Activated T-cell treated with anti-CD3 and anti-CD28 coated beads, Interleukin-2, amount 50 U/mL, for 72 hours (primary cell): ENCODE measurements at regions not wholly inside any gene's neighbourhood (a gene's known extent, or its start where the extent isn't known, plus 50 kb on each side); places are given as distances from the start of the nearest gene placed in this dataset.

Experiments used
- ATAC-seq, 2 donors: fragments of 150-1000 bp; cut with Tn5 transposase; replicated peaks in 1 of 2; 2 replicates each; pipeline ENCODE4 v1.10.0; 2021; ENCODE audit warnings: moderate library complexity in 2 of 2, mild to moderate bottlenecking in 1 of 2
- DNase-seq, 2 donors: peaks; one replicate each; pipeline ENCODE4 v3.0.0; 2021 to 2022; ENCODE audit warnings: mixed read lengths in 1 of 2
- H3K27ac Mint-ChIP-seq: one replicate; pipeline ENCODE4 v1.8.0; 2022; ENCODE audit warnings: mild to moderate bottlenecking, moderate library complexity, mixed read lengths
- H3K27me3 Mint-ChIP-seq: one replicate; pipeline ENCODE4 v1.8.0; 2022; ENCODE audit warnings: low read depth, mixed read lengths
- H3K36me3 Mint-ChIP-seq, 2 donors: one replicate each; pipeline ENCODE4 v1.8.0; 2022; ENCODE audit warnings: mixed read lengths in 2 of 2, mild to moderate bottlenecking in 1 of 2; ENCODE audit not compliant: insufficient read depth in 2 of 2
- H3K4me1 Mint-ChIP-seq: one replicate; pipeline ENCODE4 v1.8.0; 2022; ENCODE audit warnings: low read depth, mixed read lengths
- H3K4me3 Mint-ChIP-seq, 2 donors: one replicate each; pipeline ENCODE4 v1.8.0; 2022; ENCODE audit warnings: mild to moderate bottlenecking in 2 of 2, mixed read lengths in 2 of 2, moderate library complexity in 2 of 2
- H3K9me3 Mint-ChIP-seq, 2 donors: one replicate each; pipeline ENCODE4 v1.8.0; 2022; ENCODE audit warnings: mixed read lengths in 2 of 2

DNA sequence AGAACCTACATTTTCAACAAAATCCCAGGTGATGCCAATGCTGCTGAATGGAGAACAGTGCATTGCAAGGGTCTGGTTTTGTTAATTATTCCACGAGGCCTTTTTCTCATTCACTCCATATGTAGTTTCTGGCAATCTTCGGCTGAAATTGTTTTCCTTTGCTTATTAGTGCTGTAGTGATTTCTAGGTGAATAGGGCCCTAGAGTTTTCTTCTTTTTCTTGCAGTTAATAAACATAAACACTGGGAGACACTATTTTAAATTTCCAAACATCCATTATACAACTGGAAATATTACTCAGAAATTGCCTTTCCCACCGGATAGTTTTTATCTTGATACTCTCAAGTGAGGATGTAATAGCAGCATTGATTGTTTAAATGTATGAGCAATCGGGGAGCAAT is 435.6 kb downstream of the XPNPEP1 start:
- ATAC-seq (no peak), DNase-seq (no peak)
- Mint-ChIP-seq H3K4me3 (no peak overlapping the region), H3K4me1 (no peaks in the 10 kb centered on the region), H3K9me3 (peaks cover 0 to 3% of the 10 kb centered on the region in 2 donors), H3K27ac (no peak overlapping the region), H3K27me3 (no peaks in the 10 kb centered on the region), H3K36me3 (no peaks in the 10 kb centered on the region)

DNA sequence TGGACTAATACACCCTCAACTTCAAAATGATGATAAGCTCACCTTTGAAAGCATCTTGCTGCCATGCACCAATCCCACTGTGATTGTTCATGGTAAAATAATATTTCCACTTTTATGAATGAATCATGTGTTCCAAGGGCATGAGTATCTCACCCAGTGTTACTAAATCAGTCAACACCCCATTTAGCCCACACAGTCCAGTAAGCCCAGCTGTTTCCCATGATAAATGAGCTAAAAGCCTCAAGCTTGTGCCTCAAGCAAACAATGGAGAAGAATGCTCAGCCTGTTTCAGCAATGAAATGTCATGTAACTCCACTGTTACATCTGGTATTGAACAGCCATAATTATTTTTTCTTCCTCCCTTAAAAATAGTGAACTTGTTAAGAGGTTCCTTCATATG is 442.5 kb downstream of the XPNPEP1 start:
- ATAC-seq (no peak), DNase-seq (no peak)
- Mint-ChIP-seq H3K4me3 (no peak overlapping the region), H3K4me1 (no peaks in the 10 kb centered on the region), H3K9me3 (no peaks in the 10 kb centered on the region), H3K27me3 (peaks cover 5% of the 10 kb centered on the region), H3K27ac (no peak overlapping the region), H3K36me3 (no peaks in the 10 kb centered on the region)

DNA sequence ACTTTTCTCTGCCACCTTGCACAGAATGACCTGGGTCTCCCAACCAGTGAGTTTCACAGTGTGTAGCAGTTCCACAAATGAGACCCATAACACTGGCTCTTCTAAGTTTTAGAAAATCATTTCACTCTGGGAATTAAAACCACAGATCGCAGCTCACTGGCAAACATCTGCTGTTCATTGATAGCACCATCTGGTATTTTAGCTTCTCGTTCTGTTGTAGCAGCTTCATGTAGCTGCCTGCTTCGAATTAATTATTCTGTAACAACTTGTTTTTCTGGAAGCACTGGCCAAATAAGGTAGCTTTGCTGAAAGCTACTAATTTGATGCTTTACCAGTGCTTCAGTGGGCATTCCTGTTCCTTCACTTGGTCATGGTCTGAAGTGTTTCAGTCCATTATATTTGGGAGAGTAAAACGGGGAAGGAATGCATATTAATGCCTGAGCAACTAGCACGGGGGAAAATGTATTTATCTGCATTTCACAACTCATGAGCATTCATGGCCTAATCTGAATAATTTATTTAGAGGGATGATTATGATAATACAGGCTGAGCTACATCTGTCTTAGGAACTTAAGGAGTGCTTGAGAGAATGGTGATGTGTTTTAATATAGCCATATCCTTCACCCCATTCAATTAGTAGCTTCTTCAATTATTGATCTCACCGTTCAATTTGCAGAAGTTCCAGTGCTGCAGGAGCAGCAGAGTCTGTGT is 447.4 kb downstream of the XPNPEP1 start:
- Mint-ChIP-seq H3K4me3 (no peak overlapping the region), H3K36me3 (no peaks in the 10 kb centered on the region), H3K27me3 (peaks cover 5% of the 10 kb centered on the region), H3K4me1 (no peaks in the 10 kb centered on the region), H3K27ac (no peak overlapping the region), H3K9me3 (no peaks in the 10 kb centered on the region)
- ATAC-seq: no peak
- DNase-seq: no peak

DNA sequence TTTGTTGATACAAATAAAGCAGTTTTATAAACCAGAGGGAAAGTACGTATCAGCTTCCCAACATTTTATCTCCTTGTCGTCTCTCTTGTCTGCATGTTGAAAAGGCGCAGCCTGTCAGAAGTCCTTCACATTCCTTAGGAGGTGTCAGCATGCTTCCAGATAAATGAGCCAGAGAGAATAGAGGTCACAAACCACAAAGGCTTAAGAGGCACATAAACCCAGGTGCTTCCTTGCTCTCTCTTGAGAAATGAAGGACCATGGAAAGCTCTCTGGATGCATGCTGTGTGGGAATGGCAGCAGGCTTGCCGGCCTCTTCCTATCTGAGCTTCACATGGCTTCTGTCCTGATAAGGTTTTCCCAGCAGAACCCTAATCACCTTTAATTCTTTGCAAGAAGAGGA is 448.5 kb downstream of the XPNPEP1 start:
- peaks cover 5% of the 10 kb centered on the region for H3K27me3 Mint-ChIP-seq
- DNase-seq (no peak), ATAC-seq (no peak)
- no peaks in the 10 kb centered on the region for H3K4me1 Mint-ChIP-seq
- no peak overlapping the region for H3K27ac Mint-ChIP-seq
- H3K36me3 Mint-ChIP-seq: no peaks in the 10 kb centered on the region
- H3K9me3 Mint-ChIP-seq: no peaks in the 10 kb centered on the region
- H3K4me3 Mint-ChIP-seq: no peak overlapping the region

DNA sequence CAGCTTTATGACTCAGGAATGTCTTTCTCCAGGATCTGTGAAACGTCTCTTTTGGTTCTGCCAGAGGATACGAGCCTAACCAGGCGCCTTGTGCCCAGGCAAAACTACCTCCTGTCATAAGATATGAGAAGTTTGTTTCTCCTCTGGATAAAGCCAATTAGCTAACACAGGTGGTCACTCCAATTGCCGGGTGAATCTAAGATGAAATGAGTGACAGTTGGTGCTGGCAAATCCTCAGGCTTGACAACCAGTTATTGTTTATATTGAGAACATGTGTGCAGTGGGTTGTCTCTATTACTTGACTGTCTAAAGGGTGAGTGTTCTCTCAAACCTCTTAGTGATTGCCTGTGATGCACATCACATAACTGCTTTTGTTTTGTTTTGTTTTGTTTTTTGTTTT is 449.1 kb downstream of the XPNPEP1 start:
- Mint-ChIP-seq H3K27ac (no peak overlapping the region), H3K4me3 (no peak overlapping the region), H3K9me3 (no peaks in the 10 kb centered on the region), H3K36me3 (no peaks in the 10 kb centered on the region), H3K27me3 (peaks cover 5% of the 10 kb centered on the region), H3K4me1 (no peaks in the 10 kb centered on the region)
- DNase-seq: no peak
- ATAC-seq: no peak

DNA sequence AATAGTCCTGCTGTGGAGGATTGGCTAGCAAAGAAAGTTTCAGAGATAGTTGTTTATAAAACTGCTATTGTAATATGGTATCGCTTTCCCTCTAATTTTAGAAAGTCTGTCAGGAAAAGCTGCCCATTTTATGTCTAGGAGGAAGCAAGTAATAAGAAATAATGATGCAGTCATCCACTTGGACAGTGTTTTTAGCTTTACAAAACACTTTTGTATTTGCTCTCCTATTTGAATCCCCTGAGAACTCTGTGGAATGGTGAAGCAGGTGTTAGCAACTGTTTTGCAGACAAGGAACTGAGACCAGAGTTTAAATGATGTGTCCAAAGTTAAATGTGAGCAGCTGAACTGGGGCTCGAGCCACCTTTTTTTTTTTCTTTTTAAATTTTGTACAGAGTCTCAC is 455.8 kb downstream of the XPNPEP1 start:
- Mint-ChIP-seq H3K9me3 (no peaks in the 10 kb centered on the region), H3K27ac (no peak overlapping the region), H3K36me3 (no peaks in the 10 kb centered on the region), H3K4me3 (no peak overlapping the region), H3K27me3 (no peaks in the 10 kb centered on the region), H3K4me1 (no peaks in the 10 kb centered on the region)
- ATAC-seq (no peak), DNase-seq (no peak)

DNA sequence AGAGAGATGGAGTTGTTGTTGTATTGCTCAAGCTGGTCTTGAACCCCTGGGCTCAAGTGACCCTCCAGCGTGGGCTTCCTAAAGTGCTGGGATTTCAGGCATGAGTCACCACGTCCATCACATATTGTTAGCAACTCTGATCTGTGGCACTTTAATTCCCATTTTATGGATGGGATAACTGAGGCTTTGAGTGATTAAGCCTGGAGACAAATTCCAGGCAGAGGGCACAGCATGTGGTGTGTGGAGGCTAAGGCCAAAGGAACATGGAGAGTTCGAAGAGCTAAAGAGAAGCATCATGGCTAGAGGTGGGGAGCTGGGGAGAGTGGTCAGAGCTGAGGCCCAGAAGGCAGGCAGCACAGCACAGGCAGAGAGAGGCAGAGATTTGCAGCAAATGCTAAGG is 458.4 kb downstream of the XPNPEP1 start:
- Mint-ChIP-seq H3K27ac (no peak overlapping the region), H3K9me3 (peaks cover 0 to 2% of the 10 kb centered on the region in 2 donors), H3K27me3 (no peaks in the 10 kb centered on the region), H3K4me1 (no peaks in the 10 kb centered on the region), H3K4me3 (no peak overlapping the region), H3K36me3 (no peaks in the 10 kb centered on the region)
- ATAC-seq: no peak
- no peak for DNase-seq

DNA sequence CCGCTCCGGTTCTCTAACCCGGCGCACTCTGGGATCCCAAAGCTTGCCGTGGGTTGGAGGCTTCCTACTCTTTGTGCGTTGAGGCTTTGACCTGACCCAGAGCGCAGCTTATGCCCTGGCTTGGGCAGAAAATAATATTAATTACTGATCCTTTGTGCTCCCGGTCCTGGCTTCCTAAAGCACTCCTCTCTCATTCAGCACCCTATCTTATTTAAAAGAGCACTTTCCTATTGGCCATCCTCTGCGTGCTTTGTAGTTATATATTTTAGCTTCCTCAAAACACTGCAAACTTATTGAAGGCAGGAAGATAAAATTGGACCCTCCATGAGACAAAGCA is 466.0 kb downstream of the XPNPEP1 start:
- H3K36me3 Mint-ChIP-seq: peaks cover 0 to 3% of the 10 kb centered on the region in 2 donors
- H3K27ac Mint-ChIP-seq: no peak overlapping the region
- ATAC-seq (no peak), DNase-seq (no peak)
- peaks cover 9% of the 10 kb centered on the region for H3K27me3 Mint-ChIP-seq
- no peaks in the 10 kb centered on the region for H3K4me1 Mint-ChIP-seq
- H3K4me3 Mint-ChIP-seq: no peak overlapping the region
- H3K9me3 Mint-ChIP-seq: peaks cover 0 to 2% of the 10 kb centered on the region in 2 donors

DNA sequence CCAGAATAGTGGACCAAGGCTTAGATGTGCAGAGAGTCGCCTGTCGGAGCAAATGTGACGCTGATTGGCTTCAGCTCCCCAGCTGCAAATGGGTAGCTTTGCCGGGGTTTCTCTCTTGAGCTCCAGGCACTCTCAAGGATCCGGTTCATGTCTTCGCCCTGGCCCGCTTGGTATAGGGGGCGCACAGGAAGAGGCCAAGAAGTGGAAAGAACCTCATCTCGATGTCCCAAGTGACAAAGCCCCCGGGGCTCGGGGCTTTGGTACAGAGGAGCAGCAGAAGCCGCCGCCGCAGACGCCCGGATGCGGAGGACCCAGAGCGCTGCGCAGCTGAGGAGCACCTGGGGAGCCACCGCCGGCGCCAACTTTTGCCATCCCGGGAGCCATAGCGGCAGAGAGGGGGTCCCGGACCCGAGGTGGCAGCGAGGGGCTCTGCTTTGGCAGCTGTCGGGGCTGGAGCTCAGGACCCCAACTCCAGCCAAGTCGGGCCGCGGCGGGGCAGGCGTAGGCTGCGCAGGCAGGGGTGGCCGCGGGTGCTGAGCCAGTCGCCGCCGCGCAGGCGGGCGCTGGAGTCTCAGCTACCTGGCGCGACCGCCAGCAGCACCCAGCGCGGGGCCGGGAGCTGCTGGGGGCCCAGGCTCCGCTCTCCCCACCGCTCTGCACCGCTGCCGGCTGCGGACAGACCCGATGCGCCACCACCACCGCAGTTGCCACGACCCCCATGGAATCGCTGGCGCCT is 466.6 kb downstream of the XPNPEP1 start:
- Mint-ChIP-seq H3K27me3 (peaks cover 9% of the 10 kb centered on the region), H3K36me3 (peaks cover 0 to 3% of the 10 kb centered on the region in 2 donors), H3K4me1 (no peaks in the 10 kb centered on the region), H3K9me3 (peaks cover 0 to 2% of the 10 kb centered on the region in 2 donors), H3K27ac (no peak overlapping the region), H3K4me3 (no peak overlapping the region)
- ATAC-seq: no peak
- no peak for DNase-seq

DNA sequence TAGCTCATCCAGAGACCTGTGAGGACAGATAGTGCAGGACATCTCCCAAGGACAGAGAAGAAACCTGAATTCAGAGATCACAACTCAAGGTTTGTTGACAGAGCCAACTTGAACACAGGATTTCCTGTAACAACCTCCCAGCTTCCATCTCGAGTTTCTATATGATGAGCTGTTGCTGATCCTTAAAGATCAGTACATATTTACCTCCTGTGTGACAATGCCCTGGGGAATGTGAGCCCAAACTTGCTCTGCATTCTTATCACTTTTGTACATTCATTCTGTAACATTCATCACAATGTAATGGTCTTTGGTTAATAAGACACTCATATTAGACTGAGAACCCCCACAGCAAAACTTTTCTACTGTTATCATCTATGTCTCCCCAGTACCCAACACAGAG is 468.6 kb downstream of the XPNPEP1 start:
- H3K9me3 Mint-ChIP-seq: no peaks in the 10 kb centered on the region
- DNase-seq: no peak
- peaks cover 9% of the 10 kb centered on the region for H3K27me3 Mint-ChIP-seq
- no peak overlapping the region for H3K4me3 Mint-ChIP-seq
- no peak overlapping the region for H3K27ac Mint-ChIP-seq
- peaks cover 0 to 3% of the 10 kb centered on the region in 2 donors for H3K36me3 Mint-ChIP-seq
- no peak for ATAC-seq
- H3K4me1 Mint-ChIP-seq: no peaks in the 10 kb centered on the region

DNA sequence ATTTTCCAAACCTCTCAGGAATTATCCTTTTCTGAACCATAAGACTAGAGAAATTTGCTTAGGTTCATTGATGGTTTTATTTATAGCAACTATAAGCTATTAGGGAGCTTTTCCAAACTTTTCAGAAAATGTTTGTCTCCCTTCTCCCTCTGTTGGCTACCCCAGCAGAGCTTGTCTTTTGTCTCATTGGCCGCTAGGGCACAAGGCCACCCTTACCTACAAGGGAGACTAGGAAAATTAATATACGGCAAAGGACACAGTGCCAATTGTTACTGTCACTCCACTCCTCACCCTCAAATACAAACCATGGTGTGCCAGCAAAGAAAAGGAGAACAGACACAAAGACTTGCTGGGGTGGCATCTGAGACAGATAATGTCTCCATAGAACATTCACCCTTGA is 471.4 kb downstream of the XPNPEP1 start:
- Mint-ChIP-seq H3K27ac (no peak overlapping the region), H3K4me3 (no peak overlapping the region), H3K9me3 (no peaks in the 10 kb centered on the region), H3K4me1 (no peaks in the 10 kb centered on the region), H3K36me3 (no peaks in the 10 kb centered on the region), H3K27me3 (peaks cover 9% of the 10 kb centered on the region)
- ATAC-seq (no peak), DNase-seq (no peak)

DNA sequence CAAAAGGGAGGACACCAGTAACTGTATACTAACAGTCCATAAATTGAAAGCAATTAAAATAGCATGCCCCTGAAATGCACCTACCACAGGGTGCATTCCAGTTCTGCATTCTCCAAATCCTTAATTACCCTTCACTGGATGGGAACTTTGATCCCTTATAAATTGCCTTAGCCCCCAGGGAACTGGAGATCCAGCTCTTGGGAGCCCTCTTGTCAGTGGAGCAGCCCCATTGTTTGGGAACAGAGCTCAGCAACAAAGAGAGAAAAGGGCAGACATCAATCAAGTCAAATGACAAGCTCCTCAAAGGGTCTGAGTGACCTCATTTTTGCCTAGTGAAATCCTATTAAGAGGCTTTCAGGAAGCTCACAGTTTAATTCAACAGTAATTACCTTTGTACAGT is 472.6 kb downstream of the XPNPEP1 start:
- ATAC-seq: no peak
- Mint-ChIP-seq H3K4me1 (no peaks in the 10 kb centered on the region), H3K27me3 (peaks cover 2% of the 10 kb centered on the region), H3K36me3 (no peaks in the 10 kb centered on the region), H3K4me3 (no peak overlapping the region), H3K27ac (no peak overlapping the region), H3K9me3 (no peaks in the 10 kb centered on the region)
- no peak for DNase-seq

DNA sequence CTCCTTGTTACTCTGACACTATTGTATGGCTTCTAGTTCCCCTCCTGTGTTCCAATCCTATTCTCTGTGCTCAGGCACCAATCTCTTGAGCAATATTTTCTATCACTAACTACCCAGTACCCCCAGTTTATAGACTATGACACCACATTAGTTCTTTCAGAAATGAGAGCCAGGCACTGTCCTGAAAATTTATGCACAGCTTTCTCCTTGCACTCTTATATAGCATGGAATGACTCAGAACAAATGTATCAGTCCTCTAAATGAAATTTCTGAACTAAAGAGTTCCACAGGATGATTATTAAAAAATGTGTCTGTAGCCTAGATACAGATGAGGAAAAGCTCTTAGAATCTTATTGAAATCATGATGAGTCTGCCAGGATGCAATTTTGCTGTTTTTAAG is 489.9 kb downstream of the XPNPEP1 start:
- no peak for DNase-seq
- H3K4me1 Mint-ChIP-seq: no peaks in the 10 kb centered on the region
- ATAC-seq: no peak
- no peak overlapping the region for H3K4me3 Mint-ChIP-seq
- no peaks in the 10 kb centered on the region for H3K27me3 Mint-ChIP-seq
- no peak overlapping the region for H3K27ac Mint-ChIP-seq
- H3K36me3 Mint-ChIP-seq: no peaks in the 10 kb centered on the region
- H3K9me3 Mint-ChIP-seq: no peaks in the 10 kb centered on the region

DNA sequence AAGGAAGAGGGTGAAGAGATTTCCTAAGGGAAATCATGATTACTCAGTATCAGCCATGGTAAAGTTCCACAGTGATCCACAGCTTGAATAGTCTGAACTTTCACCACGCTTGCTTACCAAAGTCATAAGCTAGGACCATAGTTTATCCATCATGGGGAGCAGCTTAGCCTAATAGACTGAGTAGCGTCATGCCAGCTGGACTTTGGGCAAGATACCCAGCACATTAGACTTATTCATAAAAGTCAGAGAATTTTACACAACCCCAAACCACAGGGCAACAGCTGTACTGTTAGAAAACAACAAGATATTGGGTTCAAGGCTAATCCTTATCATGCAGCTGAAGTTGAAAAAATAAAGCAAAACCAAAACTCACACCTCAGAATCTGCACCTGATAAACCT is 491.0 kb downstream of the XPNPEP1 start:
- H3K27ac Mint-ChIP-seq: no peak overlapping the region
- no peaks in the 10 kb centered on the region for H3K27me3 Mint-ChIP-seq
- H3K9me3 Mint-ChIP-seq: no peaks in the 10 kb centered on the region
- no peak overlapping the region for H3K4me3 Mint-ChIP-seq
- no peaks in the 10 kb centered on the region for H3K36me3 Mint-ChIP-seq
- DNase-seq (no peak), ATAC-seq (no peak)
- no peaks in the 10 kb centered on the region for H3K4me1 Mint-ChIP-seq
